HCT116 (cell line): ENCODE measurements at regions not wholly inside any gene's neighbourhood (a gene's known extent, or its start where the extent isn't known, plus 50 kb on each side); places are given as distances from the start of the nearest gene placed in this dataset.

Experiments used
- CTCF ChIP-seq, 3 experiments: fragments of 200-600 bp in 1 of 3; sonication (generic) in 1 of 3; IDR thresholded peaks in 2 of 3; conservative IDR thresholded peaks in 1 of 3; 2 replicates each; pipeline ENCODE4 v1.5.1; 2012 to 2017; ENCODE audit warnings: low read depth in 2 of 3, low read length in 2 of 3, antibody characterized with exemption in 1 of 3, borderline replicate concordance in 1 of 3, control low read depth in 1 of 3, mild to moderate bottlenecking in 1 of 3, mixed read lengths in 1 of 3, mixed run types in 1 of 3, moderate library complexity in 1 of 3; ENCODE audit not compliant: insufficient read depth in 1 of 3
- EZH2phosphoT487 ChIP-seq: fragments of 200-600 bp; IDR thresholded peaks from 2 replicates; pipeline ENCODE4 v1.6.1; 2018; ENCODE audit warnings: antibody characterized with exemption, borderline replicate concordance
- POLR2A ChIP-seq: IDR thresholded peaks from 2 replicates; pipeline ENCODE4 v1.7.0; 2011; ENCODE audit warnings: borderline replicate concordance; ENCODE audit not compliant: insufficient read depth, insufficient read length; ENCODE audit errors: extremely low read depth
- REST ChIP-seq: IDR thresholded peaks from 2 replicates; pipeline ENCODE4 v1.6.1; 2012; ENCODE audit warnings: low read depth

GRCh38 chrX:114165537-114165936 lies 418.3 kb upstream of the HTR2C start:
- TF ChIP-seq REST = no peak
- TF ChIP-seq POLR2A = no peak
- no peak for TF ChIP-seq CTCF (IDR thresholded peaks at IDR 0.05 in 2 of 3, conservative IDR thresholded peaks at IDR 0.05 in 1 of 3; ENCODE audit: borderline replicate concordance in 1 of 3, insufficient read depth in 1 of 3, low read depth in 2 of 3, low read length in 2 of 3)
- no peak for TF ChIP-seq EZH2phosphoT487
